NB4 (cell line): ENCODE measurements at regions not wholly inside any gene's neighbourhood (a gene's known extent, or its start where the extent isn't known, plus 50 kb on each side); places are given as distances from the start of the nearest gene placed in this dataset.

Experiments used
- CTCF ChIP-seq: IDR thresholded peaks from one replicate; pipeline ENCODE4 v1.5.1; 2012; ENCODE audit warnings: low read depth, low read length
- MAX ChIP-seq: IDR thresholded peaks from 2 replicates; pipeline ENCODE4 v1.6.1; 2011; ENCODE audit warnings: low read depth, low read length
- MYC ChIP-seq: IDR thresholded peaks from 2 replicates; pipeline ENCODE4 v1.6.1; 2011; ENCODE audit warnings: low read depth, low read length
- POLR2A ChIP-seq: IDR thresholded peaks from 2 replicates; pipeline ENCODE4 v1.6.1; 2011; ENCODE audit warnings: mild to moderate bottlenecking; ENCODE audit not compliant: insufficient read length; ENCODE audit errors: extremely low read depth

GRCh38 chr2:41701231-41701630, 346.6 kb upstream of the PKDCC start:
- TF ChIP-seq CTCF (no peak), MAX (no peak), POLR2A (no peak), MYC (no peak)
